T-helper 2 cell treated with Interferon-gamma antibody and Interleukin-4, amounts not matched to agents 5 μg/mL and 100 μg/mL, for 36 hours (primary cell): ENCODE measurements at regions not wholly inside any gene's neighbourhood (a gene's known extent, or its start where the extent isn't known, plus 50 kb on each side); places are given as distances from the start of the nearest gene placed in this dataset.
"Not testable (repeated sequence)": the region's sequence is repeated elsewhere in the genome, so short reads cannot be mapped to it uniquely, and the experiment has no call there.

Source experiments
- DNase-seq: peaks from one replicate; pipeline ENCODE4 v3.0.0; 2021; ENCODE audit warnings: low spot score
- H3K27ac Mint-ChIP-seq: one replicate; pipeline ENCODE4 v1.8.0; 2021; ENCODE audit warnings: mild to moderate bottlenecking, mixed read lengths
- H3K27me3 Mint-ChIP-seq: one replicate; pipeline ENCODE4 v1.8.0; 2021; ENCODE audit warnings: low read depth, mixed read lengths
- H3K36me3 Mint-ChIP-seq: one replicate; pipeline ENCODE4 v1.8.0; 2021; ENCODE audit warnings: low read depth, mixed read lengths
- H3K4me1 Mint-ChIP-seq: one replicate; pipeline ENCODE4 v1.8.0; 2021; ENCODE audit warnings: low read depth, mixed read lengths
- H3K4me3 Mint-ChIP-seq: one replicate; pipeline ENCODE4 v1.8.0; 2022; ENCODE audit warnings: mild to moderate bottlenecking, moderate library complexity, mixed read lengths
- H3K9me3 Mint-ChIP-seq: one replicate; pipeline ENCODE4 v1.8.0; 2021; ENCODE audit warnings: mixed read lengths

- Mint-ChIP-seq H3K4me3 (no peak overlapping the region), H3K27ac (no peak overlapping the region), H3K36me3 (no peaks in the 10 kb centered on the region), H3K27me3 (no peaks in the 10 kb centered on the region), H3K4me1 (no peaks in the 10 kb centered on the region), H3K9me3 (no peaks in the 10 kb centered on the region)
- no peak for DNase-seq
Measured at GRCh38 chr21:24509131-24509530, 1098.2 kb downstream of the MRPL39 start.

- no peaks in the 10 kb centered on the region for H3K9me3 Mint-ChIP-seq
- H3K27me3 Mint-ChIP-seq, result no peaks in the 10 kb centered on the region
- no peaks in the 10 kb centered on the region for H3K36me3 Mint-ChIP-seq
- H3K27ac Mint-ChIP-seq, result no peak overlapping the region
- H3K4me1 Mint-ChIP-seq, result no peaks in the 10 kb centered on the region
- DNase-seq, result no peak
- no peak overlapping the region for H3K4me3 Mint-ChIP-seq
Measured at GRCh38 chr21:24486973-24487372, 1120.3 kb downstream of the MRPL39 start.

GRCh38 chr21:24483361-24483760 is 1123.9 kb downstream of the MRPL39 start:
- not testable (repeated sequence) for DNase-seq, H3K9me3 Mint-ChIP-seq, H3K27ac Mint-ChIP-seq, H3K36me3 Mint-ChIP-seq, H3K4me1 Mint-ChIP-seq, H3K4me3 Mint-ChIP-seq, H3K27me3 Mint-ChIP-seq

GRCh38 chr21:24470852-24471251 is 1136.4 kb downstream of the MRPL39 start:
- Mint-ChIP-seq H3K27ac (no peak overlapping the region), H3K36me3 (no peaks in the 10 kb centered on the region)

GRCh38 chr21:24456358-24456757 is 1150.9 kb downstream of the MRPL39 start:
- H3K27me3 Mint-ChIP-seq, result no peaks in the 10 kb centered on the region
- no peak for DNase-seq
- H3K27ac Mint-ChIP-seq, result no peak overlapping the region
- H3K9me3 Mint-ChIP-seq, result no peaks in the 10 kb centered on the region
- H3K4me1 Mint-ChIP-seq, result no peaks in the 10 kb centered on the region
- no peak overlapping the region for H3K4me3 Mint-ChIP-seq
- no peaks in the 10 kb centered on the region for H3K36me3 Mint-ChIP-seq

More at GRCh38 chr21:24470852-24471251, 1136.4 kb downstream of the MRPL39 start:
- Mint-ChIP-seq H3K27me3 (no peaks in the 10 kb centered on the region), H3K9me3 (peaks cover 6% of the 10 kb centered on the region), H3K4me3 (no peak overlapping the region), H3K4me1 (no peaks in the 10 kb centered on the region)
- no peak for DNase-seq

- Mint-ChIP-seq H3K27me3 (no peaks in the 10 kb centered on the region), H3K9me3 (no peaks in the 10 kb centered on the region), H3K36me3 (peaks cover 3% of the 10 kb centered on the region), H3K4me3 (no peak overlapping the region), H3K4me1 (no peaks in the 10 kb centered on the region), H3K27ac (no peak overlapping the region)
- no peak for DNase-seq
Measured at GRCh38 chr21:24450119-24450518, 1157.2 kb downstream of the MRPL39 start.

GRCh38 chr21:24445517-24445916 is 1161.8 kb downstream of the MRPL39 start:
- no peak for DNase-seq
- Mint-ChIP-seq H3K4me3 (no peak overlapping the region), H3K27me3 (no peaks in the 10 kb centered on the region), H3K4me1 (peaks cover 2% of the 10 kb centered on the region), H3K27ac (no peak overlapping the region), H3K9me3 (no peaks in the 10 kb centered on the region), H3K36me3 (peaks cover 19% of the 10 kb centered on the region)

GRCh38 chr21:24444736-24445135 is 1162.5 kb downstream of the MRPL39 start:
- Mint-ChIP-seq H3K4me1 (peaks cover 2% of the 10 kb centered on the region), H3K27me3 (no peaks in the 10 kb centered on the region), H3K36me3 (peaks cover 22% of the 10 kb centered on the region), H3K4me3 (no peak overlapping the region), H3K9me3 (no peaks in the 10 kb centered on the region), H3K27ac (no peak overlapping the region)
- no peak for DNase-seq

- no peak overlapping the region for H3K4me3 Mint-ChIP-seq
- H3K36me3 Mint-ChIP-seq, result peaks cover 23% of the 10 kb centered on the region
- H3K9me3 Mint-ChIP-seq, result peaks cover 6% of the 10 kb centered on the region
- DNase-seq, result no peak
- H3K27me3 Mint-ChIP-seq, result no peaks in the 10 kb centered on the region
- no peak overlapping the region for H3K27ac Mint-ChIP-seq
- H3K4me1 Mint-ChIP-seq, result no peaks in the 10 kb centered on the region
Measured at GRCh38 chr21:24436236-24436635, 1171.0 kb downstream of the MRPL39 start.

GRCh38 chr21:24428591-24429199 is 1178.6 kb downstream of the MRPL39 start:
- H3K4me1 Mint-ChIP-seq, result peaks cover 10% of the 10 kb centered on the region
- peaks cover 7% of the 10 kb centered on the region for H3K9me3 Mint-ChIP-seq
- H3K36me3 Mint-ChIP-seq, result peaks cover 5% of the 10 kb centered on the region
- H3K27ac Mint-ChIP-seq, result peak overlapping the region; percentile 93
- no peaks in the 10 kb centered on the region for H3K27me3 Mint-ChIP-seq
- peak overlapping the region; percentile 90 for H3K4me3 Mint-ChIP-seq
- DNase-seq, result no peak

GRCh38 chr21:24424776-24425175 is 1182.5 kb downstream of the MRPL39 start:
- Mint-ChIP-seq H3K27me3 (no peaks in the 10 kb centered on the region), H3K4me1 (peaks cover 5% of the 10 kb centered on the region)

GRCh38 chr21:24423546-24423945 is 1183.7 kb downstream of the MRPL39 start:
- no peaks in the 10 kb centered on the region for H3K27me3 Mint-ChIP-seq
- H3K4me1 Mint-ChIP-seq, result peaks cover 3% of the 10 kb centered on the region
- DNase-seq, result no peak
- no peaks in the 10 kb centered on the region for H3K36me3 Mint-ChIP-seq
- H3K27ac Mint-ChIP-seq, result no peak overlapping the region
- H3K9me3 Mint-ChIP-seq, result peaks cover 26% of the 10 kb centered on the region
- no peak overlapping the region for H3K4me3 Mint-ChIP-seq

More at GRCh38 chr21:24424776-24425175, 1182.5 kb downstream of the MRPL39 start:
- no peak for DNase-seq
- Mint-ChIP-seq H3K4me3 (no peak overlapping the region), H3K9me3 (peaks cover 20% of the 10 kb centered on the region), H3K27ac (no peak overlapping the region), H3K36me3 (peaks cover 3% of the 10 kb centered on the region)

GRCh38 chr21:24420689-24421088 is 1186.6 kb downstream of the MRPL39 start:
- no peak for DNase-seq
- Mint-ChIP-seq H3K27ac (no peak overlapping the region), H3K4me3 (no peak overlapping the region), H3K9me3 (peaks cover 28% of the 10 kb centered on the region), H3K27me3 (no peaks in the 10 kb centered on the region), H3K4me1 (no peaks in the 10 kb centered on the region), H3K36me3 (no peaks in the 10 kb centered on the region)

GRCh38 chr21:24419641-24420040 is 1187.6 kb downstream of the MRPL39 start:
- H3K27me3 Mint-ChIP-seq, H3K27ac Mint-ChIP-seq, H3K4me3 Mint-ChIP-seq, H3K36me3 Mint-ChIP-seq, H3K4me1 Mint-ChIP-seq, DNase-seq: not testable (repeated sequence)
- H3K9me3 Mint-ChIP-seq, result peaks cover 28% of the 10 kb centered on the region

GRCh38 chr21:24418671-24419070 is 1188.6 kb downstream of the MRPL39 start:
- Mint-ChIP-seq H3K27ac (no peak overlapping the region), H3K4me1 (no peaks in the 10 kb centered on the region), H3K27me3 (no peaks in the 10 kb centered on the region), H3K9me3 (peaks cover 28% of the 10 kb centered on the region), H3K36me3 (no peaks in the 10 kb centered on the region), H3K4me3 (no peak overlapping the region)
- DNase-seq, result no peak
